ENCODE measurements at regions not wholly inside any gene's neighbourhood (a gene's known extent, or its start where the extent isn't known, plus 50 kb on each side); places are given as distances from the start of the nearest gene placed in this dataset.

GRCh38 chr7:41503438-41503837, 199.5 kb downstream of the INHBA start:
- no peak overlapping the region for H3K9ac ChIP-seq
- no peaks in the 10 kb centered on the region for H3K36me3 ChIP-seq
- H4K20me1 ChIP-seq: no peaks in the 10 kb centered on the region
- no peaks in the 10 kb centered on the region for H3K27me3 ChIP-seq
- no peak for TF ChIP-seq Cebpa-rat (IDR thresholded peaks at IDR 0.05)
- H3K27ac ChIP-seq: no peak overlapping the region
- H3K4me3 ChIP-seq: no peak overlapping the region
- H3K4me2 ChIP-seq: no peak overlapping the region
- peaks cover 8% of the 10 kb centered on the region; the same call in 1 of the 2 replicates for H3K4me1 ChIP-seq
- H3K9me3 ChIP-seq: no peaks in the 10 kb centered on the region

DNA sequence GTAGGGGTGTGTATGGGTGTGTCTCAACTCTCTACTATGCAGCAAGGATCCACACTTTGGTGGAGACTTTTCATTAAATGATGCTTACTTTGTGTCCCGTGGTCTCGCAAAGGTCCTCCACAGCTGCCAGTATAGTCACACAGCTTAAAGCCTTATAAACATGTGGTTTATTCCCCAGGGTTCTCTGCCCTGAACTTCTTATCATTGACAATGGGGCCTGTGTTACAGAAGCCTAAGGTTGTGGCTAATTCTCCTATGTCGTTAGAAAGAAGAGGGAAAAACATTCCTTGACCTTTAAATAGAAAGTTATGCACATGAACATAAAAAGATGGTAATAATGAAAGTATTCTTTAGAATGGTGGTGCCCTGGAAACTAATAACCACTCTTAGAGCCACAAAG, 201.4 kb downstream of the INHBA start:
- no peak overlapping the region for H3K4me2 ChIP-seq
- no peaks in the 10 kb centered on the region for H3K9me3 ChIP-seq
- no peak overlapping the region for H3K4me3 ChIP-seq
- H3K4me1 ChIP-seq: no peaks in the 10 kb centered on the region
- no peak overlapping the region for H3K27ac ChIP-seq
- H3K9ac ChIP-seq: no peak overlapping the region
- H3K27me3 ChIP-seq: no peaks in the 10 kb centered on the region
- no peaks in the 10 kb centered on the region for H3K36me3 ChIP-seq
- no peaks in the 10 kb centered on the region for H4K20me1 ChIP-seq
- no peak for TF ChIP-seq Cebpa-rat (IDR thresholded peaks at IDR 0.05)

GRCh38 chr7:41501006-41501405, 201.9 kb downstream of the INHBA start:
- Histone ChIP-seq H3K9ac (no peak overlapping the region), H4K20me1 (no peaks in the 10 kb centered on the region), H3K27me3 (no peaks in the 10 kb centered on the region), H3K36me3 (no peaks in the 10 kb centered on the region), H3K4me3 (no peak overlapping the region), H3K9me3 (no peaks in the 10 kb centered on the region), H3K27ac (no peak overlapping the region), H3K4me2 (no peak overlapping the region), H3K4me1 (no peaks in the 10 kb centered on the region)
- no peak for TF ChIP-seq Cebpa-rat (IDR thresholded peaks at IDR 0.05)

DNA sequence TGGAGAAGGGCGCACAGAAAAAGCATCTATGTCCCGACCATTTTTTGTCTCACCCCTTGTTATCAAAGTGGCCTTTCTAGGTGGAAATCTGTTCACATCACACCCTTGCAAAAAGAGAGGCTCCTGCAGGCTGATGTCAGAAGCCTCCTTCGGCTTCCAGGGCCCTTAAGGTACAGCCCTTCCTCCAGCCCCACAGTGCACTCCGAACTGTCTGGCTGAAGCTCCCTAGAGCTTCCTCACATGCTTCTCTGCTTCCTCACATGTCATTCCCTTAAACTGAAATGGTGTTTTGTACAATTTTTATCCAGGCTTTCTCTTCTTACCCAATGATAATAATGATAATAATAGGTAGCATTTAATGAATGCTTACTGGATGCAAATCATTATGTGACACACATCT, 210.3 kb downstream of the INHBA start:
- Histone ChIP-seq H3K9ac (no peak overlapping the region), H3K36me3 (no peaks in the 10 kb centered on the region), H3K4me3 (no peak overlapping the region), H3K4me1 (no peaks in the 10 kb centered on the region), H3K27me3 (no peaks in the 10 kb centered on the region), H3K9me3 (no peaks in the 10 kb centered on the region), H4K20me1 (no peaks in the 10 kb centered on the region), H3K4me2 (no peak overlapping the region), H3K27ac (no peak overlapping the region)
- no peak for TF ChIP-seq Cebpa-rat (IDR thresholded peaks at IDR 0.05)

- TF ChIP-seq Cebpa-rat (IDR thresholded peaks at IDR 0.05): no peak
- H3K9ac ChIP-seq: no peak overlapping the region
- no peak overlapping the region for H3K4me3 ChIP-seq
- H3K36me3 ChIP-seq: no peaks in the 10 kb centered on the region
- H3K4me2 ChIP-seq: no peak overlapping the region
- H3K9me3 ChIP-seq: no peaks in the 10 kb centered on the region
- no peaks in the 10 kb centered on the region for H4K20me1 ChIP-seq
- H3K27me3 ChIP-seq: no peaks in the 10 kb centered on the region
- no peak overlapping the region for H3K27ac ChIP-seq
- no peaks in the 10 kb centered on the region for H3K4me1 ChIP-seq
Observed at GRCh38 chr7:41491883-41492471, 210.9 kb downstream of the INHBA start.

- Histone ChIP-seq H3K36me3 (no peaks in the 10 kb centered on the region), H3K27ac (no peak overlapping the region), H4K20me1 (no peaks in the 10 kb centered on the region), H3K27me3 (no peaks in the 10 kb centered on the region), H3K4me3 (no peak overlapping the region), H3K4me1 (no peaks in the 10 kb centered on the region), H3K9me3 (no peaks in the 10 kb centered on the region), H3K9ac (no peak overlapping the region), H3K4me2 (no peak overlapping the region)
- no peak for TF ChIP-seq Cebpa-rat (IDR thresholded peaks at IDR 0.05)
Observed at GRCh38 chr7:41491308-41491707, 211.6 kb downstream of the INHBA start.

- Histone ChIP-seq H3K4me3 (no peak overlapping the region), H3K27me3 (no peaks in the 10 kb centered on the region), H3K9ac (no peak overlapping the region), H3K27ac (no peak overlapping the region), H4K20me1 (no peaks in the 10 kb centered on the region), H3K9me3 (no peaks in the 10 kb centered on the region), H3K4me1 (no peaks in the 10 kb centered on the region), H3K4me2 (no peak overlapping the region), H3K36me3 (no peaks in the 10 kb centered on the region)
- TF ChIP-seq Cebpa-rat (IDR thresholded peaks at IDR 0.05): no peak
Observed at GRCh38 chr7:41489885-41490284, 213.0 kb downstream of the INHBA start.

DNA sequence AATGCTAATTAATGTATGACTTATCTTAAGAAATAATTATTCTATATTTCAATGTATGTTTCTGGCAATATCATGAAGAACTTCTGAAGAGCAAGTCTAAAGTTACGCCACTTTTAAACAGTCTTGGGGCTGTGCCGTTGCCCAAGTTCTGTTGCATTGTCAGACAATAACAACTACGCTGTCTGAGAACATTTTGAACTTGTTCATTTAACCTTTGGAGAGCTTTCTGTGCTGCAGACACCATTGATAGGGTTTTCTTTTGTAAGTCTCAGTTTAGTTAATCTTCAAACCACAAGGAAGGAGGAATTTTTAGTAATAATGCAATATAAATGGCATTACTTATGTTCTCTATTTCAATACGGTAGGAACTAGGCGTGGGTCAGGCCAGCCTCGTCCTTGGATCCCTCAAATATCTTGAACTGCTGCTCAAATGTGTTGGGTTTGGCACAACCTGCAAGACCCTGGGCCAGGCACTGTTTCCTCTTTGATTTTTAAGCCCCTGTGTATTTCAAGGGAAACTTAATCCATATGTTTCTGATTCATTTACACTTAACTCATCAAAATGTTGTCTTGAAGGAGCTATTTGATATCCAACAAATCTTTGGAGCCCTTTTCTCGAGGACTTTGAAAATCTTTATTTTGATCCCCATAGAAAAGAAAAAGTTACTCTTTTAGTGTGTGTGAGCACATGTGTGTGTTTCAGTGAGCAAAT, 215.5 kb downstream of the INHBA start:
- Histone ChIP-seq H3K9ac (no peak overlapping the region), H3K4me2 (no peak overlapping the region), H3K4me1 (no peaks in the 10 kb centered on the region), H3K36me3 (no peaks in the 10 kb centered on the region), H4K20me1 (no peaks in the 10 kb centered on the region), H3K9me3 (no peaks in the 10 kb centered on the region), H3K27ac (no peak overlapping the region), H3K27me3 (no peaks in the 10 kb centered on the region), H3K4me3 (no peak overlapping the region)
- TF ChIP-seq Cebpa-rat (IDR thresholded peaks at IDR 0.05): no peak

DNA sequence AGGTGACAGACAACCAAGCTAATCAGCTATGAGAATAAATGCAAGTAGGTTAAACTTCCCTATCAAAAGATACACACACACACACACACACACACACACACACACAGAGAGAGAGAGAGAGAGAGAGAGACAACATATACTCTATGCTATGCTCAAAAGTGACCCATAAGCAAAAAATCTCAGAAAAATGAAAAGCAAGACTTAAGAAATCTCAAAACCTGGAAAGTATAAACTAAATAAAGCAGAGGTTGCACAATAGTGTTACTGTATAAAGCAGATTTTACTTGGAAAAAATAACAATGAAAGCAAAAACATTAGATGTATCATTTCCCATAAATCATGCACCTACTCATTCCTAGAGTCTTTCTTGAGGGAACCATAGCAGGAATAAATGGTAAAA, 221.5 kb downstream of the INHBA start:
- Histone ChIP-seq H3K4me2 (no peak overlapping the region), H3K9me3 (peaks cover 6% of the 10 kb centered on the region), H4K20me1 (no peaks in the 10 kb centered on the region), H3K4me3 (no peak overlapping the region), H3K4me1 (peaks cover 13% of the 10 kb centered on the region; the same call in 1 of the 2 replicates), H3K27me3 (no peaks in the 10 kb centered on the region), H3K36me3 (no peaks in the 10 kb centered on the region), H3K9ac (no peak overlapping the region), H3K27ac (no peak overlapping the region)
- TF ChIP-seq Cebpa-rat (IDR thresholded peaks at IDR 0.05): no peak

DNA sequence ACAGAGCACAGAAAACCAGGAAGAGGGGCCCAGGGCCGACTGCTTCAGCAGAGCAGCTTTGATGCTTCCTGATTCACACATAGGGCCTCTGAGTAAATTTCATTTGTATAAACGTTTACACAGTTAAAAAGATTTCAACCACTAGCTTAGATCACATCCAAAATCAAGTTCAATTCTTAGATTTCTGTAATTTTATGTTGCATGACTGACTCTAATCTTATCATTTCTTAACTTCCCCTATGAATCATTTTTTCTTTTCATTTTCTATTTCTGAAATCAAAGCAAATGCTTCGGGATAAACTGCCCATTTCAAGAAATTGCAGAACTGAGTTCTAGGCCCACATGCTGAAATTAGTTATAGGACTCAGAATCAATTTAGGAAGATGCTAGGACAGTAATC, 224.7 kb downstream of the INHBA start:
- Histone ChIP-seq H3K36me3 (no peaks in the 10 kb centered on the region), H3K27me3 (no peaks in the 10 kb centered on the region), H3K9me3 (peaks cover 6% of the 10 kb centered on the region), H3K9ac (no peak overlapping the region), H3K4me3 (no peak overlapping the region), H4K20me1 (no peaks in the 10 kb centered on the region), H3K27ac (no peak overlapping the region), H3K4me2 (peak overlapping the region; percentile 11; the same call in 1 of the 2 replicates), H3K4me1 (peaks cover 18% of the 10 kb centered on the region; the same call in 1 of the 2 replicates)
- TF ChIP-seq Cebpa-rat (IDR thresholded peaks at IDR 0.05): no peak
